Left lung (tissue), 4 donors: ENCODE measurements at regions not wholly inside any gene's neighbourhood (a gene's known extent, or its start where the extent isn't known, plus 50 kb on each side); places are given as distances from the start of the nearest gene placed in this dataset.

Experiments used
- ATAC-seq: fragments of 200-7000 bp; cut with Tn5 transposase; one replicate; pipeline ENCODE4 v1.9.1; 2020; ENCODE audit warnings: moderate library complexity
- DNase-seq, 4 donors: peaks; one replicate each; pipeline ENCODE4 v3.0.0-alpha.2; 2013 to 2020
- H3K27ac ChIP-seq, 2 donors: fragments of 200-600 bp; sonication (generic) in 1 of 2; one replicate each; pipeline versions ENCODE4 v1.5.0 to v1.8.0; 2020 to 2021
- H3K27me3 ChIP-seq, 2 donors: fragments of 200-600 bp; sonication (generic) in 1 of 2; one replicate each; pipeline versions ENCODE4 v1.5.0 to v1.8.0; 2020 to 2021
- H3K36me3 ChIP-seq, 2 donors: fragments of 200-600 bp; sonication (generic) in 1 of 2; one replicate each; pipeline versions ENCODE4 v1.5.0 to v1.8.0; 2020 to 2021
- H3K4me1 ChIP-seq, 2 donors: fragments of 200-600 bp; one replicate each; pipeline ENCODE4 v1.8.0; 2021
- H3K4me3 ChIP-seq, 2 donors: fragments of 200-600 bp; sonication (generic) in 1 of 2; one replicate each; pipeline versions ENCODE4 v1.5.0 to v1.8.0; 2020 to 2021; ENCODE audit warnings: mild to moderate bottlenecking in 1 of 2
- H3K9me3 ChIP-seq, 2 donors: fragments of 200-600 bp; sonication (generic) in 1 of 2; one replicate each; pipeline versions ENCODE4 v1.5.0 to v1.8.0; 2020 to 2021
- intact Hi-C, 2 donors: fragments of 100-400 bp; cut with DNase I; formaldehyde crosslinking; loops; one replicate each; pipeline versions ENCODE4 v1.11.2 to v1.14.2; 2022
- TF ChIP-seq, protein P1 (sequence below), 2 donors: fragments of 200-600 bp; sonication (generic) in 1 of 2; IDR thresholded peaks; one replicate each; pipeline versions ENCODE4 v1.5.0 to v1.8.0; 2021; ENCODE audit warnings: antibody characterized with exemption in 2 of 2
- donor health status: DM: no; HTN: yes; CAD: no.
- donor health status: DM: no; HTN: no; CAD: no.

DNA sequence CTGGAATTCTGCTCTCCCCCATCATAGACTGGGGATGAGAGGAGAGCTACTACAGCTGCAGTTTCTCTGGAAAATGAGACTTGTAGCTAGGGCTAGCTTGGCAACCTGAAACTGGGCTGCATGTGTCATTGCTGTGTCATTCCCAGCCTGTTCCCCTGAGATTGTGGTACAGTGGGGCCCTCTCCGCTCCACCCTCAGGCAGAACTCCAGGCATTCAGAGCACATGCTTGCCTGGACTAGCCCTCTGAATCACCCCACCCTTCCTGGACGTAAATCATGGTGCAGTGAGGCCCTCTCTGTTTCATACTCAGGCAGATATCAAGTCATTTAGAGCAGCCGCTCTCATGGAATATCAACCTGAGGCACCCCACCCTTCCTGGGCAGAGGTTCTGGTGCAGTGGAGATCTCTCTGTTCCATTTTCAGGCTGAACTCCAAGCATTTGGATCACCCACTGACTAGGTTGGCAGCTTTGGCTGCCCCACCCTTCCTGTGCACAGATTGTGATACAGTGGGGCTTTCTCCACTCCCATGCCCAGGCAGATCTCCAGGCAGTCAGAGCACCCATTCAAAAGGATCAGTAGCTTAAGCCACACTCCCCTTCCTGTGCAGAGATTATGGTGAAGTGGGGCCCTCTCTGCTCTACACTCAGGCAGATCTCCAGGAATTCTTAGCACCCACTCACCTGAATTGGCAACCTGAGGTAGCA lies 274.4 kb downstream of the C11orf87 start:
- TF ChIP-seq, protein P1, sequence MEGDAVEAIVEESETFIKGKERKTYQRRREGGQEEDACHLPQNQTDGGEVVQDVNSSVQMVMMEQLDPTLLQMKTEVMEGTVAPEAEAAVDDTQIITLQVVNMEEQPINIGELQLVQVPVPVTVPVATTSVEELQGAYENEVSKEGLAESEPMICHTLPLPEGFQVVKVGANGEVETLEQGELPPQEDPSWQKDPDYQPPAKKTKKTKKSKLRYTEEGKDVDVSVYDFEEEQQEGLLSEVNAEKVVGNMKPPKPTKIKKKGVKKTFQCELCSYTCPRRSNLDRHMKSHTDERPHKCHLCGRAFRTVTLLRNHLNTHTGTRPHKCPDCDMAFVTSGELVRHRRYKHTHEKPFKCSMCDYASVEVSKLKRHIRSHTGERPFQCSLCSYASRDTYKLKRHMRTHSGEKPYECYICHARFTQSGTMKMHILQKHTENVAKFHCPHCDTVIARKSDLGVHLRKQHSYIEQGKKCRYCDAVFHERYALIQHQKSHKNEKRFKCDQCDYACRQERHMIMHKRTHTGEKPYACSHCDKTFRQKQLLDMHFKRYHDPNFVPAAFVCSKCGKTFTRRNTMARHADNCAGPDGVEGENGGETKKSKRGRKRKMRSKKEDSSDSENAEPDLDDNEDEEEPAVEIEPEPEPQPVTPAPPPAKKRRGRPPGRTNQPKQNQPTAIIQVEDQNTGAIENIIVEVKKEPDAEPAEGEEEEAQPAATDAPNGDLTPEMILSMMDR (IDR thresholded peaks at IDR 0.05) = no peak
- no peaks in the 10 kb centered on the region for H3K36me3 ChIP-seq
- intact Hi-C loops = loop anchor here in 1 of 2 donors (5.0 kb wide), 1 partner anchor 999 kb away; no protein-coding TSS in a partner anchor
- H3K9me3 ChIP-seq = peaks cover 0 to 28% of the 10 kb centered on the region in 2 donors
- no peak overlapping the region for H3K27ac ChIP-seq
- DNase-seq (peak in 1 of 4 donors; percentile 7), ATAC-seq (no peak)
- no peaks in the 10 kb centered on the region for H3K4me1 ChIP-seq
- H3K27me3 ChIP-seq = no peaks in the 10 kb centered on the region
- H3K4me3 ChIP-seq = no peak overlapping the region

GRCh38 chr11:109697140-109697843 lies 275.3 kb downstream of the C11orf87 start:
- TF ChIP-seq, protein P1 (IDR thresholded peaks at IDR 0.05) = peak; percentile 49 to 50
- intact Hi-C loops = loop anchor here in 1 of 2 donors (5.0 kb wide), 1 partner anchor 1000 kb away; no protein-coding TSS in a partner anchor
- H3K27me3 ChIP-seq = no peaks in the 10 kb centered on the region
- H3K4me3 ChIP-seq = no peak overlapping the region
- peaks cover 0 to 28% of the 10 kb centered on the region in 2 donors for H3K9me3 ChIP-seq
- H3K4me1 ChIP-seq = no peaks in the 10 kb centered on the region
- no peak overlapping the region for H3K27ac ChIP-seq
- no peaks in the 10 kb centered on the region for H3K36me3 ChIP-seq
- ATAC-seq (peak; percentile 96), DNase-seq (peak in 2 of 4 donors; percentile 21 to 29)

DNA sequence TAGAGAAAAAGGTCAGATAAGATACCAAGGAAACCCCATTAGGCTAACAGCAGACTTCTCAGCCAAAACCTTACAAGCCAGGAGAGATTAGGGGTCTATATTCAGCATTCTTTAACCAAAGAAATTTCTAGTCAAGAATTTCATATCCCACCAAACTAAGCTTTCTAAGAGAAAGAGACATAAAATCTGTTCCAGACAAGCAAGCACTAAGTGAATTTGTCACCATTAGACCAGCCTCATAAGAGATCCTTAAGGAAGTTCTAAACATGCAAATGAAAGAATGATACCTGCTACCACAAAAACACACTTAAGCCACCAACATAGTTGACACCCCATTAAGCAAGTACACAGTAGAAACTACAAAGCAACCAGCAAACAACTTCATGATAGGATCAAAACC lies 276.2 kb downstream of the C11orf87 start:
- H3K9me3 ChIP-seq = peaks cover 0 to 28% of the 10 kb centered on the region in 2 donors
- ATAC-seq = no peak
- intact Hi-C loops = loop anchor here in 1 of 2 donors (5.0 kb wide), 1 partner anchor 1001 kb away; no protein-coding TSS in a partner anchor
- H3K4me1 ChIP-seq = no peaks in the 10 kb centered on the region
- no peak for DNase-seq
- H3K36me3 ChIP-seq = no peaks in the 10 kb centered on the region
- no peak overlapping the region for H3K27ac ChIP-seq
- no peak overlapping the region for H3K4me3 ChIP-seq
- H3K27me3 ChIP-seq = no peaks in the 10 kb centered on the region
- TF ChIP-seq, protein P1 (IDR thresholded peaks at IDR 0.05) = no peak

DNA sequence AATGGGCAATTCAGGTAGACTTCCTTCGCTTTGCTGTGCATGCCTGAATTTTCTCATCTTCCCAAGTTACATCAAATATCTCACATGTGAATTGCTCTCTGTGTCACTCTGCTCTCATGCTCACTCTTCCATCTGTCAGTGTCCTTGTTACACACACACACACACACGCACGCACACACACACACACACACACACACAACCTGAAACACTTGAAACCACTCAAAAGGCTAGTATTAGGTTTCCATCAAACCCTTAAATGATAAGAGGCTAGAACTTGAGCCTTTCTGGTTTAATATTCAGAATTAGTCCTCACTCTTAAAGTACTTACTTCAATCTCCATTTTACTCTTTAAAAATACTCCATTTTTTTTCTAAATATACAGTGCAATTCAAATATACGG lies 282.4 kb downstream of the C11orf87 start:
- intact Hi-C loops = no loop called here
- peak in 2 of 4 donors; percentile 2 to 5 for DNase-seq

More for the DNA sequence above, 282.4 kb downstream of the C11orf87 start:
- TF ChIP-seq, protein P1 (IDR thresholded peaks at IDR 0.05) = no peak
- Histone ChIP-seq H3K4me1 (no peaks in the 10 kb centered on the region), H3K27me3 (no peaks in the 10 kb centered on the region), H3K27ac (no peak overlapping the region), H3K9me3 (no peaks in the 10 kb centered on the region), H3K36me3 (no peaks in the 10 kb centered on the region), H3K4me3 (no peak overlapping the region)
- ATAC-seq = peak; percentile 63
